ENCODE measurements at regions not wholly inside any gene's neighbourhood (a gene's known extent, or its start where the extent isn't known, plus 50 kb on each side); places are given as distances from the start of the nearest gene placed in this dataset.
"Not testable (repeated sequence)": the region's sequence is repeated elsewhere in the genome, so short reads cannot be mapped to it uniquely, and the experiment has no call there.

DNA sequence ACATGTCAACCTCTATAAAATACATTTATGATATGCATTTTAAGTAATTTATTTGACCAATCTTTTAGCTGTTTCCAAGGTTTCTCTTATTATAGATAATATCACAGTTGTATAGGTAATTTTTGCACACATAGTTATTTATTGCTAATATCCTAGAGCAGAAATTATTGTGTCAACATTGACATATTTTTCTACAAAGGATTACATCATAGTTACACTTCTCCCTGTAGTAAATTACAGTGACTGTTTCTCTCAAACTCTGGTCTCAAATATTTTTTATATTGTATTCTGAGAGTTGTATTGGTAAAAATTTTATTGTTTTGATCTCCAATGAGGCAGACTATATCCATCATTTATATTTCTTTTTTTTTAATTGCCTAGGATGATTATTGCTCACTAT lies 714.4 kb upstream of the CDH6 start:
- DNase-seq (ENCODE audit: low spot score), result no peak

DNA sequence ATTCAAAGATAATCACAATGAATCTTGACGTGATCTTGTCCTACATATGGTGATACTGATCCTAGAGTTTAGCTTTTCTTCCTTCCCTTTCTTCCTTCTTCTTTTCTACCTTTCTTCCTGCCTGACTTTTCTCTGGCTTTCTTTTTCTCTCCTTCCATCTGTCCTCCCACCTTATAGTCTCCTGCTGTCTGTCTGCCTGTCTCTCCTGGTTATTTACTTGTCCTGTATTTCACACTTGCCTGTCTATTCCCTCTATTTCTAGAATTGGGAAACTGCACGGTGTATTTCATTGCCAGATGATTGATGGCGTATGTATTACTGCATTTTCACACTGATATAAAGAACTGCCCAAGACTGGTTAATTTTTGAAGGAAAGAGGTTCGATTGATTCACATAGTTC lies 718.1 kb upstream of the CDH6 start:
- DNase-seq (ENCODE audit: low spot score), result no peak

DNA sequence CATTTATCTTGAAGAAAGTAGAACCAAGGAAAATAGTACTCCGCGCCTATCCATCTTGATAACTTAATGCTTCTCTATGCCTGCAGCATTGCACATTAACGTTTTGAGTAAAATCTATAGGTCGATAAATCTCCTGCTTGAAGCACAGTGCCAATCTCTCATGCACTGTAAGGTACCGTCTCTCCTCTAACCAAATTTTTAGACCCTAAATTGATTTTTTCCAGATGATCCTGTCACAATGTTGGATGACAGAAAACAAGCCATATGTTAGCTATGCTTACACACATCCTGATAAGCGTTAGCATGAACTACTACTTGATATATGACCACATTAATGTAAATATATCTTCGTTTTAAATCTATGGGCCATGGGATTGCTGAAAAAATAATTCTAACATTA lies 723.8 kb upstream of the CDH6 start:
- DNase-seq (ENCODE audit: low spot score), result no peak

DNA sequence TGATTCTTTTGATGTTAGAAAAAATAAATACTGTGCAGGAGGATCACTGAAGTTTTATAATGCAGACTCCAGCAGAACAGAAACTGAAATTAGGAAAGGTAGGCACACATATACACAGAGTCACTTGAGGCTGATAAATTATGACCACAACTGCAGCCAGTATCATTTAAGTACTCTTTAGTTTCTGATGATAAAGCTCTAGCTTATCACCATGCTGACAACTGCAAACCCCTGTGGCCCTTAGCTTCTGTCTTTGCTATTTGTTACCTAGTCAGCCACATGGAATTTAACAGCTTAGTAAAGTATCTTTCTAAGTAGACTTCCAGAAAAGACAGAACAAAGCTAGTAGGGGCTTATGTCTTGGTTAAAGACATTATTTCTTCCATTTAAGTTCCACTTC lies 734.8 kb upstream of the CDH6 start:
- no peak for DNase-seq (ENCODE audit: low spot score)

DNA sequence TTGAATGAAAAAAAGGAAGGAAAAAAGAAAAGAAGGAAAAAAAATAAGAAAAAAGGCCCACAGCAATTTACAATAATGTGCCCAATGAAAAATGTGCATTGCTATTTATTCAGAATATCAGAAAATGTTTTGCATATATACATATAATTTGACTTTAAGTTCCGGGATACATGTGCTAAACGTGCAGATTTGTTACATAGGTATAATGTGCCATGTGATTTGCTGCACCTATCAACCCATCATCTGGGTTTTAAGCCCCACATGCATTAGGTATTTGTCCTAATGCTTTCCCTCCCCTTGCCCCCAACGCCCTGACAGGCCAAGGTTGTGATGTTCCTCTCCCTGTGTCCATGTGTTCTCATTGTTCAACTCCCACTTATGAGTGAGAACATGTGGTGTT lies 738.0 kb upstream of the CDH6 start:
- DNase-seq (ENCODE audit: low spot score), result not testable (repeated sequence)

DNA sequence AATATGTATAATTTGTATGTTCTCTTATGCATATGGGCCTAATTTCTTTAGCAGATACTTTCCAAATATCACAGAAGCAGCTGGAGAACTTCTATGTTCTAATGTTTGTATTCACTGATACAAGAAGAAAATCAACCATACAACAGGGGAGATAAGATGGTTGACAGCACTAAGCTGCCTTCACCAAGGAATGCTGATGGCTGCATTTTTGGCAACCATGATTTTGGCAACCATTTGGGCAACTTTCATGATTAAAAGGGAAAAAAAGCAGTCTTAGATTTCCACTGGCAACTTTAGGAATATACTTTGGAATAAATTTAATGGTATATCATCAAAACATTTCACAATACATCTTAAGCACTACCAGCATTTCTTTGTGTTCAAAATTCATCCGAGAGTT lies 740.3 kb upstream of the CDH6 start:
- no peak for DNase-seq (ENCODE audit: low spot score)

DNA sequence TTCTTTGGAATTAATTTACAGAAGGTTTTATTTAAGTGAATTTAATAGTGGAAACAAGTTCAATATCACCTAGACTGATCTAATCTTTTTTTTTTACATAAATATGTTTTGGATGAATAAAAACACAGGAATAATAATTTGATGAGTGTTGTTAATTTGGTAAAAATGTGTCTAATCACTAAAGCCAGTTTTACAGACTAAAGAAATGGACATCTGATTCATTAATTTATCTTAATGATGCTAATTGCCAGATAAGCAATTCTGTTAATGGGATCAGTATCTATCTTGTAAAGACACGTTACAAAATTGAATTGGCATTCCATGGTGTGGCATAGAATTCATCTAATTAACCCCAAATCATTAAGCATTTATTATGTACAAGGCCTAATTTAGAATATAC lies 743.3 kb upstream of the CDH6 start:
- DNase-seq (ENCODE audit: low spot score), result no peak

DNA sequence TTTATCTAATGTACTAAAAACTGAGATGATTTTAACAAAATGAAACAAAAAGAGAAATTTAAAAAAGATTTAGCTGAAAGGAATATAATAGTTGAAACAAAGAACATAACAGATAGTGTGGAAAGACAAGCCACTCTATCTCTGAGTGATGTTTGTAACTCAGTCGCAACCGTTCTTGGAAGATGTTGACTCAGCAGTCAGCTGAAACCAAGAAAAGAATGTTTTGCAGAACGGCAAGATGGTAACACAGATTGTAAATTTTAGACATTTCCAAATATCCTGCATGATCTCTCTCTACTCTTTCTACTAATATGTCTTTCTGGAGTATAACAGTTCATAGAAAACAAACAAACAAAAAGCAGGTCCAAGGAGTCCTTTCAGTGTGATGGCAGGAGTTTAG lies 746.1 kb upstream of the CDH6 start:
- no peak for DNase-seq (ENCODE audit: low spot score)

DNA sequence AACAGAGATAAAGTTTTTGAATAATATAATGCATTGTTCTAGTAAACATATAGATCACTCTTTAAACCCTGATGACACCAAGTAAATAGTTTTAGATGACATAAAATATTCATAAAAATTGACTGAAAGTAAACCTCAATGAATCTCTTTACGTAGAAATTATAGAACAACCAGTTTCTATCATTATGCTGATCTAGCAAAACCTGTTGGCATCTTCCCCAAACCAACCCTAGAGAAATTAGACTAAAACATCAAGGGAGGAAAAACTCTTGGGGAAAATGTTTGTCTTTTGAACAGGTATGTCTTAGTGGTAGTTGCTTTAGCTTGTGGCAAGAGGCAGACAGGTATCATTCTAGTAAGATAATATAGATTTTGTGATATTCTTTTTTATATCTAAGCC lies 747.0 kb upstream of the CDH6 start:
- no peak for DNase-seq (ENCODE audit: low spot score)

DNA sequence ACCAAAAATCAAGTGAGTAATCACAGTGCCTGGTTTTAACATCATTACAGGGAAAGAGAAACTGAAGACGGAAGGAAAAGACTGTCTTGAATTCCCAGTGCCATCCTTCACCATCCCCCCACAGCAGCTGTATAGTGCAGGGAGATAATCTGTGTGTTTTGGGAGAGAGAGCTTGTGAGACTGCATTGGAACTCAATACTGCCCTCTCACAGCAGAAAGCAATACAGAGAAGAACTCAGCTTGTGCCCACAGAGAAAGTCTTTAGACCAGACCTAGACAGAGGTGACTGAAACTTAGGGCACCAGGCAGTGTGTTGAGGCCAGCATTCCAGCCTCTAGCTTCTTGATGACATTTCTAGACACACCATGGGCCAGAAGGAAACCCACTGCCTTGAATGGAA lies 754.7 kb upstream of the CDH6 start:
- DNase-seq (ENCODE audit: low spot score), result no peak

DNA sequence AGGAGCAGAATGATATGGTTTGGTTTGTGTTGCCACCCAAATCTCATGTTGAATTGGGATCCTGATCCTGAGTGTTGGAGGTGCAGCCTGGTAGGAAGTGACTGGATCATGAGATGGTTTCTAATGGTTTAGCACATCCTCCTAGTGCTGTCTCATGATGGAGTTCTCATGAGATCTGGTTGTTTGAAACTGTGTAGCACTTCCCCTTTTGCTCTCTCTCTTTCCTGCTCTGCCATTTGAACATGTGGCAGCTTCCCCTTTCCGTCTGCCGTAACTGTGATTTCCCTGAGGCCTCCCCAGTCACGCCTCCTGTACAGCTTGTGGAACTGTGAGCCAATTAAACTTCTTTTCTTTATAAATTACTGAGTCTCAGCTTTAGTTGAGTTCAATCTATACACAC lies 756.8 kb upstream of the CDH6 start:
- no peak for DNase-seq (ENCODE audit: low spot score)

DNA sequence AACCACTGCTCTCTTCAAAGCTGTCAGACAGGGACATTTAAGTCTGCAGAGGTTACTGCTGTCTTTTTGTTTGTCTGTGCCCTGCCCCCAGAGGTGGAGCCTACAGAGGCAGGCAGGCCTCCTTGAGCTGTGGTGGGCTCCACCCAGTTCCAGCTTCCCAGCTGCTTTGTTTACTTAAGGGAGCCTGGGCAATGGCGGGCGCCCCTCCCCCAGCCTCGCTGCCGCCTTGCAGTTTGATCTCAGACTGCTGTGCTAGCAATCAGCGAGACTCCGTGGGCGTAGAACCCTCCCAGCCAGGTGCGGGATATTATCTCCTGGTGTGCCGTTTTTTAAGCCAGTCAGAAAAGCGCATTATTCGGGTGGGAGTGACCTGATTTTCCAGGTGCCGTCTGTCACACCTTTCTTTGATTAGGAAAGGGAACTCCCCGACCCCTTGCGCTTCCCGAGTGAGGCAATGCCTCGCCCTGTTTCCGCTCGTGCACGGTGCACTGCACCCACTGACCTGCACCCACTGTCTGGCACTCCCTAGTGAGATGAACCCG lies 764.5 kb upstream of the CDH6 start:
- not testable (repeated sequence) for DNase-seq (ENCODE audit: low spot score)

DNA sequence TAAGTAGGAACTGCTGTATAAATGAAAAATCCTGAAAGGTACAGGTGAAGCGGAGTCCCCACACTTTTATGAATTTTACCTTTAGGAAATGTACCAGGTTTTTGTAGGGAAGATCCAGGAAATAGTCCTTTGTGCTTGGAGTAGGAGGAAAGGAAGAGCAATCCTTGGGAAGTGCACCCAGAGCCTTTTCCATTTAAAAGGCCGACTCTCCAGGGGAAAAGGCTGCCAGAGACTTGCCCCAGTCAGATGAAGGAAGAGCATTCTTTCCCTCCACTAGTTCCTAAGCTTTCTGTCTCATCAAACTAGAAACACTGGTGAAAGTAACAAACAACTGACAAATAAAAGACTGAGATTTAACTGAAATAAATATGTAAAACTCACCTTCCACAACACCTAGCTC lies 779.4 kb upstream of the CDH6 start:
- no peak for DNase-seq (ENCODE audit: low spot score)

DNA sequence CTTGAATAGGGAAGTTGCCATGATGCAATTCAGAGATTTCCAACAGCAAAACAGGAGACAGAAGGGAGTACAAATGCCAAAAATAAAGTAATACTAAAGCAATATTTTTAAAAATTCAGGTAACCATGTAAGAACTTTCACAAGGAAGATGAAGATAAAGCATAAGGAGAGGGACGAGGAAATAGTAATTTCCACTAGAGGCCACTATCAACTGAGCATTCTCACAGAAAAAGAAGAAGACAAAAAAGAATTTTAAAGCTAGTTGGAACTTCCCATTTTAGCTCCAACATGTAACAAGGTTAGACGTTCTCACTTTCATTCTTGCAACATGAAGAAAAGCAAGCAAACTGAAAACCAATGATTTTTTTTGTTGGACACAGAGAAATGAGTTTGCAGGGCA lies 779.9 kb upstream of the CDH6 start:
- no peak for DNase-seq (ENCODE audit: low spot score)

DNA sequence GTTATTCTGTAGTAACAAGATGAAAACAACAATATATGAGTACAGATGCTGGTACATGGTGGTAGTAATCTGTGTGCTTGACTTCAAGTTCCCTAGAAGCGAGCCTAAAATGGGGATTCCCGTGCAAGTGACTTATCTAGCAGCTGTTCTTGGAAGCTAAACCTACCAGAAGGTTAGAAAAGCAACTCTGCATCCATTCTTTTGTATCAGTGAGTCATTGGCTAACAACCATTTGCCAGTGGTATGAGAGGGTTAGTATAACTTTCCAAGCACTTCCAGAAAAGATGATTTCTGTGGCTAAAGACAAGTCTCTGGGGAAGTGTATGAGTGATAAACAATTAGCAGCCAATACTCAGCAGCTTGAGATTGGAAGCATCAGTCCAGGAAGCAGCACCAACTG lies 787.7 kb upstream of the CDH6 start:
- no peak for DNase-seq (ENCODE audit: low spot score)

DNA sequence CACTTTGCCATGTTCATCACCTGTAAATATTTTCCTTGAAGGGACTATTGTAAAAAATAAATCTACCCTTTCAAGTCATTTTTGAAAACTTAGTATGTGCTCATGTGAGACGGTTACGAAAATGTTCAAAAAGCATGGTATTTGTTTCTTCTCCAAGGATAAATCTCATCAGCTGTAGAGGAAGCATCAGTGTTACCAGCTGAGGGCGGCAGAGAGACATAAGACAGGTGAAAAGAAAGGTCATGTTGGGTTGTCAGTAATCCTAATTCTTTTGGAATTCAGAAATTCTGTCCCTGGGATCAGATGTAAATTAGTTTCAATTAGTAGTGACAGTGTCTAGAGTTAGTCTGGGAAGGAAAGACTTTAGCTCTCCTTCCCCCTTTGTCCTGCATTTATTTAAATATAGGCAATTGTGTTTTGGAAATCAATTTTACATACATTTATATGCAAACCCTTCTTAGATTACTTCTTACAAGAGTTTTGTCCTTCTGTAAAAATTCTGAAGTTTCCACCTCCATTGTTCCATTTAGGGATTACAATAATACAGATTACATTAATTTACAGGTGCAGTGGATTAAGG lies 791.9 kb upstream of the CDH6 start:
- DNase-seq (ENCODE audit: low spot score), result no peak

DNA sequence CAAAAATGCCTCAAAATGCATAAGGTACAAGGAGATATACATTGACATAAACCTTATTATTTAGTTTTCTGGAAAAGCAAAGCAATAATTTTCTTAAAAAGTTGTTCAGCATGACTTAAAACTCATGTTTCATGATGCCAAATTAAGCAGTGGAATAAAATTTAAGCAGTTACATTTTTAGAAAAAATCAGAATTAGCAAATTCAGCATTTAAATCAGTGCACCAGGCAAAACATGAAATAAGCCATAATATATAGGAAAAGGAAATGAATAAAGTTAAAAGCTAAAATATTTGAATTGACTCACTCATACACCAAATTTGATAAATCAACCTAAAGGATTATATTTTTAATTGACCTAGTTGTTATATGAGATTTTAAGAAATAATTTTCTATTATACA lies 795.1 kb upstream of the CDH6 start:
- no peak for DNase-seq (ENCODE audit: low spot score)

DNA sequence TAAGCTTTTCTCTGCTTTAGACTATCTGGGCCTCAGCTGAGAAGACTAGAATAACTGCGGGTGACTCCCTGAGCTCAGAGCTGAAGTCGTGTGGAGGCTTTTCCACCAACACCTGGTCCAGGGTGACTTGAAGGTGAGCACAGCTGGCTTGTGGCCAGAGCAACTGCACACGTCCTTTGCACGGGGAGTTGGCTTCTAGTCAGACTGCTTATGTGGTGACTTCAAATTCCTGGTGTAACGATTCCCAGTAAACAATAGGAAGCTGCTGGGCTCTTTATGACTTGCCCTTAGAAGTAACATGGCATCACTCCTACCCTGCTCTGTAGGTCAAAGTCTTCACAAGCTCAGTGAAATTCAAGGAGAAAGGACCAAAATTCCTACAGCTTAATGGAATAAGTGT lies 800.6 kb upstream of the CDH6 start:
- no peak for DNase-seq (ENCODE audit: low spot score)

DNA sequence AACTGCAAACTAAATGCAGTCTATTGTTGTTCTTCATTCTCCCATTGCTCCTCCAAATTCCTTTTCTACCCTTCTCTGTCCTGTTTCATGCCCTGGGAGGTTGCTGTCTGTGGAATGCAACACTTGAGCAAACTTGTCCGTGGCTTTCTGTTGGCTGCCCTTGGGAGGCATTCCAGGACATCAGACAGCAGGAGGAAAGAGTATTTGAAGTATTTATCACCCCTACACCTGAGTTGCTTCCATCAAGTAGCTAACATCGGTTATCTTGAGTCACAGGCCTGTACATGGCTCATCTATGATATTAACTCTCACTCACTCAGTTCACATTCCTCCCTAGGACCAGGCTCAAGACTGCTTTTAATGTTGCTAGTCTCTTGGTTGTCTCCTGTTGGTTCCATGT lies 803.4 kb upstream of the CDH6 start:
- DNase-seq (ENCODE audit: low spot score), result no peak

DNA sequence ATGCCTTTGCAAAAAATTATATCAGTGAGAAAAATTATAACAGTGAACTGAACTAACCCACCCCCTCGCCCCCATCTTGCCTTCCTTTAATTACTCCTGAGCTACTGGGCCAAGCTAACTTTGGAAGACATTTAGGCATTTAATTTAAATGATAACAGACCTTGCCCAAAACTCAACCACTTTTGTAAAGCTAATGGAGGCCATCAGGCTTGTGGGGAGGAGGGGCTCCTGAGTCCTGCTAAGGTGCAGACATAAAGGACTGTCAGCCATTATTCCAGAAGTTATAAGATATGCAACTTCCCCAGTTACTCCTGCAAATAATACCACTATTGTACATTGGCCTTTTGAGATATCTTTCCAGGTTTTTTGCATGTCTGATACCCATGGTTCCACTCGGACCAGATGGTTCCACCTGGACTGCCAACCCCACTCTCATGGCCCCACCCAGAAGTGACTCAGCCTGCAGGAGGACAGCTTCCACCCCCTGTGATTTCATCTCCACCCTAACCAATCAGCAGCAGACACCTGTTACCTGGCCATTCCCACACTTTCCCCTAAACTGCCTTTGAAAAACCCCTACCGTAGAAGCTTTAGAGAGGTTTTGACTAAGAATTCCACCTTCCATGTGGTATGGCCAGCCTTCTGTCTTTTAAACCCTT lies 805.4 kb upstream of the CDH6 start:
- no peak for DNase-seq (ENCODE audit: low spot score)

DNA sequence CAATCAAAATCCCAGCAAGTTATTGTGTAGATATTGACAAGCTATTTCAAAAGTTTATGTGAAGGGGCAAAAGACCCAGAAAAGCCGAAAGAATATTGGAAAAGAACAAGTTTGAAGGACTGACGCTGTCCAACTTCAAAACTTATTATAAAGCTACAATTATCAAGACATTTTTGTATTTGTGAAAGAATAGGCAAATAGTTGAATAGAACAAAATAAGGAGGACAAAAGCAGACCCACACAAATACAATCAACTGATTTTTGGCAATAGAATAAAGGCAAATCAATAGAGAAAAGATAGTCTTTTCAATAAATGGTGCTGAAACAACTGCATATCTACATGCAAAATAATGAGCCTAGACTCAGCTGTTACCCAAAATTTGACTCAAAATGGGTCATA lies 807.7 kb upstream of the CDH6 start:
- no peak for DNase-seq (ENCODE audit: low spot score)

DNA sequence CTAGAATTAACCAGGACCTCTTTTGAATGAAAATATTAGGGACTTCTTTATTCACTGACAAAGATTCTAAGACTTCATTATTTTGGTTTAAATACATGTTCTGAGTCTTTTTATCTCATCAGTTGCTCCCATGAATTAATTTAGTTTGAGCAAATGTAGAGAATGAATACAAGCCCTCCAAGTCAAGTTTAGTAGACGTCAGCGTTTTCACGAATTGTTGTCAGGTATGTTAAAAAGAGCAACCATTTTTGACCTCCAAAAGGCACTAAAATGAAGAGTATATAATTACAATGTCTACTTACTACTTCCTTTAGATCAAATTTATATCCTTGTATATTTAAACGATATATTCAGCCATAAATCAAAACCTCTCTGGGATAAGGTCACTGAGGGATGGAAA lies 809.3 kb upstream of the CDH6 start:
- no peak for DNase-seq (ENCODE audit: low spot score)

DNA sequence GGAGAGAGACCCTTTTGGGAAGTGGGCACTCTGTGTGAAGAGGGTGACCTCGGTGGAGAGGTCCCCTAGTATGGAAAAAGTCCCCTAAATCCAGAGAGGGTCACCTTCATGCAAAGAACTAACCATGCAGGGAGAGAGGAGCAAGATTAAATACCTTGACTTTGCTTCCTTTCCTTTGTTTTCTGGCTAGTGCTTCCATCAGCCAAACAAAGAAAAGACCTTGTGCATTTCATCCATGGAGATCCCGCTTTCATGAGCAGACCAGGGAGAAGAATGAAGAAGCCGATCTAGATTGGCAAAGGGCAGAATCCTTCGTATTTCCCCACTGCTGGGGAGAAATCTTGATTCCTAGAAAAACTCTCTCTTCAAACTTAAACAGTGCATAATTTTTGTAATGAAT lies 813.3 kb upstream of the CDH6 start:
- no peak for DNase-seq (ENCODE audit: low spot score)

DNA sequence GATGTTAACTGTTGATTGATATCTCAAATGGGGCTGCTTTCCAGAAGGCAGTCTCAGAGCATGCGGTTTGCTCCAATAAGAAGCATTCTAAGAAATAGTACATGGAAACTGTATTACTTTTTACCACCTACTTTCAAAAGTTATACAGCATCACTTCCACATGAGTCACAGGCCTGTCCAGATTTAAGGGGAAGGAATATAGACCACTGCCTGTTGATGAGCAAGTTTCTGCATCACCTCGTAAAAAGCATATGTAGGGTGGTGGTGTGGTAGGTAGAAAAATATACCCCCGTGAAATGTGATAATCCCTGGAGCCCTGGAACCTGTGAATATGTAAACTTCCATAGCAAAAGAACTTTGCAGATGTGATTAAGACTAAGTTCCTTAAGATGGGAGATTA lies 816.6 kb upstream of the CDH6 start:
- no peak for DNase-seq (ENCODE audit: low spot score)

All from ureter (tissue), 1 donor.